GM06990 (cell line): ENCODE measurements at regions not wholly inside any gene's neighbourhood (a gene's known extent, or its start where the extent isn't known, plus 50 kb on each side); places are given as distances from the start of the nearest gene placed in this dataset.
"Not testable (repeated sequence)": the region's sequence is repeated elsewhere in the genome, so short reads cannot be mapped to it uniquely, and the experiment has no call there.

Source experiments
- DNase-seq: peaks from one replicate; pipeline ENCODE4 v3.0.0-alpha.2; 2011; ENCODE audit not compliant: insufficient read length; ENCODE audit errors: extremely low read depth
- H3K27me3 ChIP-seq: replicated peaks from 2 replicates; pipeline ENCODE4 v1.6.0; 2011; ENCODE audit warnings: low read length; ENCODE audit not compliant: control insufficient read depth, insufficient read depth
- H3K36me3 ChIP-seq: 2 replicates; pipeline ENCODE4 v1.5.1; 2011; ENCODE audit warnings: low read length; ENCODE audit not compliant: control insufficient read depth, insufficient read depth
- H3K4me3 ChIP-seq: replicated peaks from 2 replicates; pipeline ENCODE4 v1.5.1; 2011; ENCODE audit warnings: low read depth, mild to moderate bottlenecking, control low read depth, low read length
- CTCF ChIP-seq: IDR thresholded peaks from 2 replicates; pipeline ENCODE4 v1.5.1; 2011; ENCODE audit warnings: low read length, control low read depth, mild to moderate bottlenecking, inconsistent platforms; ENCODE audit not compliant: insufficient read depth, poor library complexity, severe bottlenecking

- H3K4me3 ChIP-seq = no peak overlapping the region
- no peak for DNase-seq
- TF ChIP-seq CTCF = no peak
- H3K36me3 ChIP-seq = no peaks in the 10 kb centered on the region
- H3K27me3 ChIP-seq = no peaks in the 10 kb centered on the region
Observed at GRCh38 chrX:139332441-139332840, 198.1 kb upstream of the F9 start.

GRCh38 chrX:139327355-139327754 is 203.2 kb upstream of the F9 start:
- Histone ChIP-seq H3K27me3 (no peaks in the 10 kb centered on the region), H3K36me3 (no peaks in the 10 kb centered on the region), H3K4me3 (no peak overlapping the region)
- no peak for DNase-seq
- no peak for TF ChIP-seq CTCF

- Histone ChIP-seq H3K4me3 (no peak overlapping the region), H3K27me3 (no peaks in the 10 kb centered on the region), H3K36me3 (no peaks in the 10 kb centered on the region)
- TF ChIP-seq CTCF = no peak
- no peak for DNase-seq
Observed at GRCh38 chrX:139324756-139325155, 205.8 kb upstream of the F9 start.

- H3K4me3 ChIP-seq, H3K27me3 ChIP-seq, DNase-seq, H3K36me3 ChIP-seq: not testable (repeated sequence)
Observed at GRCh38 chrX:139320661-139321354, 209.7 kb upstream of the F9 start.

- H3K4me3 ChIP-seq, H3K27me3 ChIP-seq, DNase-seq, H3K36me3 ChIP-seq: not testable (repeated sequence)
Observed at GRCh38 chrX:139306675-139307074, 223.9 kb upstream of the F9 start.

GRCh38 chrX:139304471-139304870 is 226.1 kb upstream of the F9 start:
- H3K36me3 ChIP-seq = no peaks in the 10 kb centered on the region
- no peak for TF ChIP-seq CTCF
- DNase-seq = no peak
- no peak overlapping the region for H3K4me3 ChIP-seq
- H3K27me3 ChIP-seq = no peaks in the 10 kb centered on the region

- Histone ChIP-seq H3K4me3 (no peak overlapping the region), H3K27me3 (no peaks in the 10 kb centered on the region; the same call in 1 of the 2 replicates), H3K36me3 (no peaks in the 10 kb centered on the region)
- DNase-seq = no peak
- TF ChIP-seq CTCF = no peak
Observed at GRCh38 chrX:139299309-139299708, 231.2 kb upstream of the F9 start.
